Central memory CD8-positive, alpha-beta T cell (primary cell): ENCODE measurements at regions not wholly inside any gene's neighbourhood (a gene's known extent, or its start where the extent isn't known, plus 50 kb on each side); places are given as distances from the start of the nearest gene placed in this dataset.

ENCODE experiments used
- ATAC-seq: fragments of 150-1000 bp; cut with Tn5 transposase; replicated peaks from 2 replicates; pipeline ENCODE4 v1.10.0; 2022; ENCODE audit warnings: mild to moderate bottlenecking, moderate FRiP score, moderate number of reproducible peaks; ENCODE audit not compliant: poor library complexity, severe bottlenecking; ENCODE audit errors: extremely low read depth
- DNase-seq, 2 donors: peaks; one replicate each; pipeline ENCODE4 v3.0.0; 2021; ENCODE audit warnings: low spot score in 2 of 2
- H3K27ac Mint-ChIP-seq: one replicate; pipeline ENCODE4 v1.8.0; 2022; ENCODE audit warnings: low read depth, mild to moderate bottlenecking, moderate library complexity, mixed read lengths
- H3K27me3 Mint-ChIP-seq: one replicate; pipeline ENCODE4 v1.8.0; 2022; ENCODE audit warnings: mixed read lengths
- H3K36me3 Mint-ChIP-seq: one replicate; pipeline ENCODE4 v1.8.0; 2022; ENCODE audit warnings: mild to moderate bottlenecking, moderate library complexity, mixed read lengths; ENCODE audit not compliant: insufficient read depth
- H3K4me1 Mint-ChIP-seq: one replicate; pipeline ENCODE4 v1.8.0; 2022; ENCODE audit warnings: mixed read lengths
- H3K4me3 Mint-ChIP-seq: one replicate; pipeline ENCODE4 v1.8.0; 2022; ENCODE audit warnings: mild to moderate bottlenecking, moderate library complexity, mixed read lengths
- H3K9me3 Mint-ChIP-seq: one replicate; pipeline ENCODE4 v1.8.0; 2022; ENCODE audit warnings: mixed read lengths

- H3K4me1 Mint-ChIP-seq, result no peaks in the 10 kb centered on the region
- H3K9me3 Mint-ChIP-seq, result no peaks in the 10 kb centered on the region
- DNase-seq (no peak), ATAC-seq (no peak)
- H3K27me3 Mint-ChIP-seq, result peaks cover 13% of the 10 kb centered on the region
- no peaks in the 10 kb centered on the region for H3K36me3 Mint-ChIP-seq
- no peak overlapping the region for H3K27ac Mint-ChIP-seq
- no peak overlapping the region for H3K4me3 Mint-ChIP-seq
Observed at GRCh38 chr2:23241611-23242245, 143.3 kb upstream of the KLHL29 start.

GRCh38 chr2:23243073-23243659 lies 141.8 kb upstream of the KLHL29 start:
- no peaks in the 10 kb centered on the region for H3K36me3 Mint-ChIP-seq
- no peak for DNase-seq
- H3K4me3 Mint-ChIP-seq, result no peak overlapping the region
- H3K27me3 Mint-ChIP-seq, result peaks cover 13% of the 10 kb centered on the region
- no peaks in the 10 kb centered on the region for H3K4me1 Mint-ChIP-seq
- no peak for ATAC-seq
- no peaks in the 10 kb centered on the region for H3K9me3 Mint-ChIP-seq
- H3K27ac Mint-ChIP-seq, result no peak overlapping the region

GRCh38 chr2:23244617-23245016 lies 140.4 kb upstream of the KLHL29 start:
- Mint-ChIP-seq H3K36me3 (no peaks in the 10 kb centered on the region), H3K4me1 (no peaks in the 10 kb centered on the region), H3K9me3 (no peaks in the 10 kb centered on the region), H3K27me3 (peaks cover 23% of the 10 kb centered on the region), H3K27ac (no peak overlapping the region), H3K4me3 (no peak overlapping the region)
- DNase-seq (no peak), ATAC-seq (no peak)

- no peak for ATAC-seq
- Mint-ChIP-seq H3K36me3 (no peaks in the 10 kb centered on the region), H3K27me3 (peaks cover 34% of the 10 kb centered on the region), H3K4me1 (no peaks in the 10 kb centered on the region), H3K9me3 (no peaks in the 10 kb centered on the region), H3K4me3 (no peak overlapping the region), H3K27ac (no peak overlapping the region)
- DNase-seq, result no peak
Observed at GRCh38 chr2:23246992-23247683, 137.8 kb upstream of the KLHL29 start.

- Mint-ChIP-seq H3K27ac (no peak overlapping the region), H3K4me3 (no peak overlapping the region), H3K27me3 (peaks cover 43% of the 10 kb centered on the region), H3K36me3 (no peaks in the 10 kb centered on the region), H3K9me3 (no peaks in the 10 kb centered on the region), H3K4me1 (no peaks in the 10 kb centered on the region)
- DNase-seq, result no peak
- ATAC-seq, result no peak
Observed at GRCh38 chr2:23248667-23249066, 136.3 kb upstream of the KLHL29 start.

- ATAC-seq (no peak), DNase-seq (no peak)
- no peak overlapping the region for H3K4me3 Mint-ChIP-seq
- no peaks in the 10 kb centered on the region for H3K9me3 Mint-ChIP-seq
- H3K27me3 Mint-ChIP-seq, result peaks cover 44% of the 10 kb centered on the region
- H3K36me3 Mint-ChIP-seq, result no peaks in the 10 kb centered on the region
- no peaks in the 10 kb centered on the region for H3K4me1 Mint-ChIP-seq
- no peak overlapping the region for H3K27ac Mint-ChIP-seq
Observed at GRCh38 chr2:23249348-23249747, 135.6 kb upstream of the KLHL29 start.

- H3K27ac Mint-ChIP-seq, result no peak overlapping the region
- no peak overlapping the region for H3K4me3 Mint-ChIP-seq
- H3K27me3 Mint-ChIP-seq, result peaks cover 44% of the 10 kb centered on the region
- ATAC-seq (no peak), DNase-seq (no peak)
- H3K9me3 Mint-ChIP-seq, result no peaks in the 10 kb centered on the region
- H3K4me1 Mint-ChIP-seq, result no peaks in the 10 kb centered on the region
- no peaks in the 10 kb centered on the region for H3K36me3 Mint-ChIP-seq
Observed at GRCh38 chr2:23250371-23250770, 134.6 kb upstream of the KLHL29 start.

GRCh38 chr2:23256643-23257042 lies 128.3 kb upstream of the KLHL29 start:
- no peak for DNase-seq
- Mint-ChIP-seq H3K9me3 (no peaks in the 10 kb centered on the region), H3K27ac (no peak overlapping the region), H3K36me3 (no peaks in the 10 kb centered on the region), H3K27me3 (peaks cover 23% of the 10 kb centered on the region), H3K4me1 (no peaks in the 10 kb centered on the region), H3K4me3 (no peak overlapping the region)
- ATAC-seq, result no peak

- Mint-ChIP-seq H3K27ac (no peak overlapping the region), H3K4me3 (no peak overlapping the region), H3K4me1 (no peaks in the 10 kb centered on the region), H3K36me3 (no peaks in the 10 kb centered on the region), H3K27me3 (peaks cover 14% of the 10 kb centered on the region), H3K9me3 (no peaks in the 10 kb centered on the region)
- DNase-seq (no peak), ATAC-seq (no peak)
Observed at GRCh38 chr2:23260621-23261020, 124.4 kb upstream of the KLHL29 start.

- Mint-ChIP-seq H3K4me1 (no peaks in the 10 kb centered on the region), H3K27ac (no peak overlapping the region), H3K4me3 (no peak overlapping the region), H3K9me3 (no peaks in the 10 kb centered on the region), H3K36me3 (no peaks in the 10 kb centered on the region), H3K27me3 (peaks cover 23% of the 10 kb centered on the region)
- no peak for ATAC-seq
- no peak for DNase-seq
Observed at GRCh38 chr2:23268467-23269263, 116.3 kb upstream of the KLHL29 start.

GRCh38 chr2:23269747-23270146 lies 115.2 kb upstream of the KLHL29 start:
- H3K9me3 Mint-ChIP-seq, result no peaks in the 10 kb centered on the region
- no peak for DNase-seq
- no peaks in the 10 kb centered on the region for H3K4me1 Mint-ChIP-seq

GRCh38 chr2:23270810-23271209 lies 114.2 kb upstream of the KLHL29 start:
- Mint-ChIP-seq H3K36me3 (no peaks in the 10 kb centered on the region), H3K27ac (no peak overlapping the region), H3K9me3 (no peaks in the 10 kb centered on the region), H3K4me3 (no peak overlapping the region), H3K4me1 (no peaks in the 10 kb centered on the region), H3K27me3 (peaks cover 23% of the 10 kb centered on the region)
- DNase-seq (no peak), ATAC-seq (no peak)

More at GRCh38 chr2:23269747-23270146, 115.2 kb upstream of the KLHL29 start:
- ATAC-seq, result no peak
- Mint-ChIP-seq H3K27me3 (peaks cover 23% of the 10 kb centered on the region), H3K27ac (no peak overlapping the region), H3K4me3 (no peak overlapping the region), H3K36me3 (no peaks in the 10 kb centered on the region)
